Astrocyte of the spinal cord (primary cell): ENCODE measurements at regions not wholly inside any gene's neighbourhood (a gene's known extent, or its start where the extent isn't known, plus 50 kb on each side); places are given as distances from the start of the nearest gene placed in this dataset.
"Not testable (repeated sequence)": the region's sequence is repeated elsewhere in the genome, so short reads cannot be mapped to it uniquely, and the experiment has no call there.

ENCODE experiments used
- DNase-seq: peaks from one replicate; pipeline ENCODE4 v3.0.0; 2011; ENCODE audit warnings: low read depth, low spot score
- H3K4me3 ChIP-seq: 2 replicates; pipeline ENCODE4 v1.5.1; 2011; ENCODE audit warnings: low read depth, mild to moderate bottlenecking, low read length, moderate library complexity
- in situ Hi-C: cut with HindIII; loops from 2 replicates; pipeline ENCODE4 v1.10.0; 2017; ENCODE audit warnings: low sequenced_read_pairs
- TF ChIP-seq, protein P1 (sequence below): IDR thresholded peaks from 2 replicates; pipeline ENCODE4 v1.5.1; 2012; ENCODE audit warnings: low read depth, mild to moderate bottlenecking, low read length, inconsistent platforms

DNA sequence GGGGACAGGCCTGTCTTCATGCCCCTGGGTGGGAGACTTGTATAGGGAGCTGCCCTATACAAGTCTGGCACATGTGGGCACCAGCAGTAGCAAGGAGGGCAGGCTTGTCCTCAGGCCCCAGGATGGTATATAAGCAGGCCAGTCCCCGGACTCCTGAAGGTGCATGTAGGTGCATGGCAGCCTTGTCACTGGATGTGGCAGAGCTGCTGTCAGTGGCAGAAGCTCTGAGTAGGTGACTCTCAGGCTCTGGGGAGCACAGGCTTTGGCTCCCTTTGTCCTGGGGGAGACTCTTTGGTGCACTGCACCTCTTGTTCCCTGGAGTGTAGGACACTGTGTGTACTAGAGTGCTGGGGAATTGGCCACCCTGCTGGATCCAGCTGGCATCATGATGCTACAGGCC, 376.7 kb upstream of the DIPK2B start:
- H3K4me3 ChIP-seq, result no peak overlapping the region
- TF ChIP-seq, protein P1, sequence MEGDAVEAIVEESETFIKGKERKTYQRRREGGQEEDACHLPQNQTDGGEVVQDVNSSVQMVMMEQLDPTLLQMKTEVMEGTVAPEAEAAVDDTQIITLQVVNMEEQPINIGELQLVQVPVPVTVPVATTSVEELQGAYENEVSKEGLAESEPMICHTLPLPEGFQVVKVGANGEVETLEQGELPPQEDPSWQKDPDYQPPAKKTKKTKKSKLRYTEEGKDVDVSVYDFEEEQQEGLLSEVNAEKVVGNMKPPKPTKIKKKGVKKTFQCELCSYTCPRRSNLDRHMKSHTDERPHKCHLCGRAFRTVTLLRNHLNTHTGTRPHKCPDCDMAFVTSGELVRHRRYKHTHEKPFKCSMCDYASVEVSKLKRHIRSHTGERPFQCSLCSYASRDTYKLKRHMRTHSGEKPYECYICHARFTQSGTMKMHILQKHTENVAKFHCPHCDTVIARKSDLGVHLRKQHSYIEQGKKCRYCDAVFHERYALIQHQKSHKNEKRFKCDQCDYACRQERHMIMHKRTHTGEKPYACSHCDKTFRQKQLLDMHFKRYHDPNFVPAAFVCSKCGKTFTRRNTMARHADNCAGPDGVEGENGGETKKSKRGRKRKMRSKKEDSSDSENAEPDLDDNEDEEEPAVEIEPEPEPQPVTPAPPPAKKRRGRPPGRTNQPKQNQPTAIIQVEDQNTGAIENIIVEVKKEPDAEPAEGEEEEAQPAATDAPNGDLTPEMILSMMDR, result no peak
- DNase-seq, result no peak
- in situ Hi-C loops, result no loop called here

DNA sequence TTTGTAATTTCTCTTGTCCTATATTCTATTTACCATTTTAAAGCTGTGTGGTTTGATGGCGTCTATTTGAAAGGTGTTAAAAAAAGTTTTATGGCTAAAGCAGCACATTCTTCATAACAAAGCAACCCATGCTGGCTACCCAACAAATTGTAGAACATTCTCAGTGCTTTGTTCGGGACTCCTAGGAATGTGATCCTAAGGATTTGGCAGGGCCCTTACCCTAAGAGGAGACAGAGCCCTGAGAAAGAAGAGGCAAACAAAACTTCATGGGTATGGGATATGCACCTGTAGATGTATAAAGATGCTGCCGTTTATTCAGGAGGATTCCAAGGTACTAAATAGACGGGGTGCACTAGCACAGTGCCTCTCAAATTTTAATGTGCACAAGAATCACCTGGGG, 370.8 kb upstream of the DIPK2B start:
- in situ Hi-C loops, result no loop called here
- no peak for DNase-seq
- TF ChIP-seq, protein P1, result no peak
- no peak overlapping the region for H3K4me3 ChIP-seq

DNA sequence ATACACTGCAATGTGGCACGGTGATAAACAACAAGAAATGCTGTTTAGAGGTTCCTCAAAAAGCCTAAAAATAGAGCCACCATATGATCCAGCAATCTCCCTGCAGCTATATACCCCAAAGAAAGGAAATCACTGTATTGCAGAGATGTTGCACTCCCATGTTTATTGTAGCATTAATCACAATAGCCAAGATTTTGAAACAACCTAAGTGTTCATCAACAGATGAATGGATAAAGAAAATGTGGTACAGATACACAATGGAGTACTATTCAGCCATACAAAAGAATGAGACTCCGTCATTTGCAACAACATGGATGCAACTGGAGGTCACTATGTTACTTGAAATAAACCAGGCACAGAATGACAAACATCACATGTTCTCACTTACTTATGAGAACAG, 365.8 kb upstream of the DIPK2B start:
- TF ChIP-seq, protein P1, result no peak
- in situ Hi-C loops, result no loop called here
- DNase-seq, result no peak
- no peak overlapping the region for H3K4me3 ChIP-seq

DNA sequence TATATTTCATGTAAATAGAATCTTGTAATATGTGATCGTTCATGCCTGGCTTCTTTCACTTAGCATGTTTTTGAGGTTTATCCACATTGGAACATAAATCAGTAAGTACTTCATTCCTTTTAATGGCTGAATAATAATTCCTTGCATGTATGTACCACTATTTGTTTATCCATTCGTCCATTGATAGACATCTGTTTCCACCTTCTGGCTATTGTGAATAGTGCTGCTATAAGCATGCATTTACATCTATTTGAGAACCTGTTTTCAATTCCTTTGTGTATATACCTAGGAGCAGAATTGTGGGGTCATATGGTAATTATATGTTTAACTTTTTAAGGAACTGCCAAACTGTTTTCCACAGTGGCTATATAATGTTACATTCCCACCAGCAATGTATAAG, 356.7 kb upstream of the DIPK2B start:
- no peak for DNase-seq
- in situ Hi-C loops, result no loop called here
- TF ChIP-seq, protein P1, result no peak
- H3K4me3 ChIP-seq, result no peak overlapping the region

DNA sequence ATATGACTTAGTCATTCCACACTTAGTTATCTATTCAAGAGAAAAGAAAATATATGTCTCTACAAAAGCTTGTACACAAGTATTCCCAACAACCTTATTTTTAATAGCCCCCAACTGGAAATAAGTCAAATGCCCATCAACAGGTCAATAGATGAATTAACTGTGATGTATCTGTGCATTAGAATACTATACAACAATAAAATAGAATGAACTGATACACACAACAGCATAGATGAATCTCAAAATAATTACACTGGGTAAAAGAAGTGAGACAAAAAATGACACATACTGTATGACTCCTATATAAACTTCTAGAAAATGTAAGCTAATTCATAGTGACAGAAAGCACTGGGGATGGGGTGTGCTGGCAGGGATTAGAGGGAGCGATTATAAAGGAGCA, 354.1 kb upstream of the DIPK2B start:
- no peak for DNase-seq
- in situ Hi-C loops, result no loop called here
- H3K4me3 ChIP-seq, result no peak overlapping the region
- TF ChIP-seq, protein P1, result no peak

DNA sequence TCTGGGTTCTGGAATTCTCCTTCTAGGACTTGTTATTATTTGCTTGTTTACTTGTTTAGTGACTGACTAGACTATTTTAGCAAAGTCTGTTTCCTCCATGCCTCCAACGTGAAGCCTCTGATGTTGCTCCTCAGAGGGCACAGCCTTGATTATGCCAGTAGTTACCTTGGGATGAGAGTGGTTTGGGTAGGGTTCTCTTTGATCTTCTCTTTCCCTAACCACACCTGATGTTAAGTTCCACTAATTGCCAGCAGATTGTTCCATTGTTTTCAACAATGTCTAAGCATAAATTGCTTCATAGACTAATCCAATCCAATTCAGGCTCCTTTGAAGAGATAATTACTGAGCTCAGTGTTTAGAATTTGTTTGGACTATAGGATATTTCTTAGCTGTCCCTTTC, 352.7 kb upstream of the DIPK2B start:
- in situ Hi-C loops, result no loop called here
- TF ChIP-seq, protein P1, result no peak

DNA sequence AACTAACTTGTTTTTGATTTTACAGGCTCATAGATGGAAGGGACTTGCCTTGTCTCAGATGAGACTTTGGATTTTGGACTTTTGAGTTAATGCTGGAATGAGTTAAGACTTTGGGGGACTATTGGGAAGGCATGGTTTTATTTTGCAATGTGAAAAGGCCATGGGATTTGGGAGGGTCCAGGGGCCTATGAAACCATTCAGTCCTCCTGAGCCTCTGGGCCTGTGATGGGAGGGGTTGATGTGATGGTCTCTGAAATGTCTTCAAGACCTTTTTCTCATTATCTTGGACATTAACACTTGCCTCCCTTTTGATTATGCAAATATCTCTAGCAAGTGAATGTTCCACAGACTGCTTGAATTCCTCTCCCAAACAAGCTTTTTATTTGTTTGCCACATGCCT, 346.0 kb upstream of the DIPK2B start:
- in situ Hi-C loops, result not testable (repeated sequence)

More for the DNA sequence above, 352.7 kb upstream of the DIPK2B start:
- no peak for DNase-seq
- H3K4me3 ChIP-seq, result no peak overlapping the region

More for the DNA sequence above, 346.0 kb upstream of the DIPK2B start:
- not testable (repeated sequence) for DNase-seq, H3K4me3 ChIP-seq
